ENCODE measurements at regions not wholly inside any gene's neighbourhood (a gene's known extent, or its start where the extent isn't known, plus 50 kb on each side); places are given as distances from the start of the nearest gene placed in this dataset.

GRCh38 chr10:121677880-121678279 is 79.6 kb upstream of the FGFR2 start:
- TF ChIP-seq JUN (IDR thresholded peaks at IDR 0.05; ENCODE audit: borderline replicate concordance, insufficient read depth, insufficient read length, low read depth) = no peak
- TF ChIP-seq, protein P1, sequence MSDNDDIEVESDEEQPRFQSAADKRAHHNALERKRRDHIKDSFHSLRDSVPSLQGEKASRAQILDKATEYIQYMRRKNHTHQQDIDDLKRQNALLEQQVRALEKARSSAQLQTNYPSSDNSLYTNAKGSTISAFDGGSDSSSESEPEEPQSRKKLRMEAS (IDR thresholded peaks at IDR 0.05; ENCODE audit: insufficient read depth, insufficient read length) = no peak
- TF ChIP-seq FOS (IDR thresholded peaks at IDR 0.05; ENCODE audit: borderline replicate concordance, insufficient read depth, low read length) = no peak
- TF ChIP-seq EZH2 (IDR thresholded peaks at IDR 0.05; ENCODE audit: borderline replicate concordance, low read depth, low read length, severe bottlenecking) = no peak
- TF ChIP-seq, protein P2, sequence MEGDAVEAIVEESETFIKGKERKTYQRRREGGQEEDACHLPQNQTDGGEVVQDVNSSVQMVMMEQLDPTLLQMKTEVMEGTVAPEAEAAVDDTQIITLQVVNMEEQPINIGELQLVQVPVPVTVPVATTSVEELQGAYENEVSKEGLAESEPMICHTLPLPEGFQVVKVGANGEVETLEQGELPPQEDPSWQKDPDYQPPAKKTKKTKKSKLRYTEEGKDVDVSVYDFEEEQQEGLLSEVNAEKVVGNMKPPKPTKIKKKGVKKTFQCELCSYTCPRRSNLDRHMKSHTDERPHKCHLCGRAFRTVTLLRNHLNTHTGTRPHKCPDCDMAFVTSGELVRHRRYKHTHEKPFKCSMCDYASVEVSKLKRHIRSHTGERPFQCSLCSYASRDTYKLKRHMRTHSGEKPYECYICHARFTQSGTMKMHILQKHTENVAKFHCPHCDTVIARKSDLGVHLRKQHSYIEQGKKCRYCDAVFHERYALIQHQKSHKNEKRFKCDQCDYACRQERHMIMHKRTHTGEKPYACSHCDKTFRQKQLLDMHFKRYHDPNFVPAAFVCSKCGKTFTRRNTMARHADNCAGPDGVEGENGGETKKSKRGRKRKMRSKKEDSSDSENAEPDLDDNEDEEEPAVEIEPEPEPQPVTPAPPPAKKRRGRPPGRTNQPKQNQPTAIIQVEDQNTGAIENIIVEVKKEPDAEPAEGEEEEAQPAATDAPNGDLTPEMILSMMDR (IDR thresholded peaks at IDR 0.05; ENCODE audit: extremely low read depth in 1 of 2, insufficient read depth in 1 of 2, low read depth in 1 of 2, low read length in 2 of 2) = no peak
- no peak for TF ChIP-seq POLR2AphosphoS5 (IDR thresholded peaks at IDR 0.05; ENCODE audit: insufficient read depth, low read depth, low read length)
- TF ChIP-seq POLR2A (IDR thresholded peaks at IDR 0.05; ENCODE audit: low read depth, low read length) = no peak
- TF ChIP-seq MYC (IDR thresholded peaks at IDR 0.05; ENCODE audit: low read depth, low read length) = no peak
- TF ChIP-seq GATA2 (IDR thresholded peaks at IDR 0.05; ENCODE audit: insufficient read depth, insufficient read length, low read depth, low read length) = no peak
- CTCF ChIA-PET = interaction anchor here (1.4 kb wide), 1 partner anchor 223 kb away, joined by 3 read pairs; no protein-coding TSS in a partner anchor
- H3K9ac ChIP-seq (replicated peaks; ENCODE audit: extremely low read depth, insufficient read depth, low read length) = no peak overlapping the region
- no peak overlapping the region for H3K4me3 ChIP-seq (replicated peaks in 1 of 3; ENCODE audit: insufficient read depth in 1 of 3, low read depth in 1 of 3, low read length in 3 of 3)
- DNase-seq (ENCODE audit: low read depth, low spot score) (no peak), FAIRE-seq (no peak)
- no TSS peak for BruUV-seq (replicated peaks)
- no peaks in the 10 kb centered on the region for H4K20me1 ChIP-seq (replicated peaks; ENCODE audit: control insufficient read depth, extremely low read depth, insufficient read depth, low read length)
- no peaks in the 10 kb centered on the region for H3K9me1 ChIP-seq (replicated peaks; ENCODE audit: control insufficient read depth, extremely low read depth, insufficient read depth, low read length)
- no peak overlapping the region for H3K4me2 ChIP-seq (ENCODE audit: insufficient read depth, low read length)
- no peaks in the 10 kb centered on the region for H3K4me1 ChIP-seq (ENCODE audit: control insufficient read depth, extremely low read depth, insufficient read depth, low read length)
- H2AFZ ChIP-seq (ENCODE audit: low read depth, low read length) = no peak overlapping the region
- intact Hi-C loops (cut with micrococcal nuclease) (no loop called here), dilution Hi-C loops (cut with MboI; ENCODE audit: extremely low pct_ligation_motif_present, low sequenced_read_pairs) (no loop called here)
- no peaks in the 10 kb centered on the region for H3K27me3 ChIP-seq (ENCODE audit: control insufficient read depth in 2 of 2, insufficient read depth in 2 of 2, low read length in 2 of 2)
- no peaks in the 10 kb centered on the region for H3K9me3 ChIP-seq (replicated peaks; ENCODE audit: control insufficient read depth, insufficient read depth, low read length)
- H3K27ac ChIP-seq (ENCODE audit: insufficient read depth, low read depth, low read length) = no peak overlapping the region
- POLR2A ChIA-PET = no interaction called here
- H3K36me3 ChIP-seq (ENCODE audit: control insufficient read depth in 2 of 2, extremely low read depth in 1 of 2, insufficient read depth in 2 of 2, low read length in 2 of 2) = no peaks in the 10 kb centered on the region
- no peaks in the 10 kb centered on the region for H3K79me2 ChIP-seq (ENCODE audit: control insufficient read depth, insufficient read depth, low read length)
